ENCODE measurements at regions not wholly inside any gene's neighbourhood (a gene's known extent, or its start where the extent isn't known, plus 50 kb on each side); places are given as distances from the start of the nearest gene placed in this dataset.

DNA sequence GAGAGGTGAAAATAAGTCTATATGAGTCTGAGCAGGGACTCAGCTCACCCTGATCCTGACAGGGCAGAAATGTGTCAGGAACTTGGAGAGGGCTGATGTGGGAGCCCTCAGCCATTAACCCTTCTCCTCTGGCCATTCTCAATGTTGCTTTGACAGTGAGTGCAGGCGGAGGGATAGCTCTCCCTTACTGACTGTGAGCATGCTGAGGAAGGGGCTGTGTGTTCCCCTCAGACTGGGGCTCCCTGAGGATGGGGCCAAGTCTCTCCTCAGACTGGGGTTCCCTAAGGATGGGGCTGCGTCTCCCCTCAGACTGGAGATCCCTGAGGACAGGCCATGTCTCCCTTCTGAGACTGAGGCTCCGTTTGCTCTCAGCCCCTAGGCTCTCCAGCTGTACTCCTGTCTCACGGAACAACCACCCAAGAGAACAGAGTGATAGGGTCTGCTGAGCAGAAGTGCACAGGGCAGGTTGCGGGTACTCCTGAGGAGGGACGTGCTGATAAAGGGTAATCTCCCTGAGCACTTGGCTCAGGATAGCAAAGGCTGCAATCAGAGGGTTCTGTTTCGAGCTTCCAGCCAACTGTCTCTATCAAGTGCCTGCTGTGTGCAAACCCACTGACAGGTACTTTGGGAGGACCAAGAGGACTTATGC is 141.0 kb downstream of the MRPL14 start (continued):
- TF ChIP-seq RREB1 (CRISPR knock-in tag; IDR thresholded peaks at IDR 0.05) (no peak), SMAD2 (IDR thresholded peaks at IDR 0.05; ENCODE audit: low read depth, low read length) (no peak), IRF2 (CRISPR knock-in tag; IDR thresholded peaks at IDR 0.05) (no peak), ZKSCAN8 (CRISPR knock-in tag; IDR thresholded peaks at IDR 0.05) (no peak; the same call in 1 of the 2 replicates), ASH1L (IDR thresholded peaks at IDR 0.05; ENCODE audit: borderline replicate concordance, low read depth, partially characterized antibody) (no peak), ZNF318 (IDR thresholded peaks at IDR 0.05; ENCODE audit: borderline replicate concordance in 1 of 2, low read depth in 1 of 2) (no peak), IRF9 (tag; IDR thresholded peaks at IDR 0.05) (no peak), ZNF695 (CRISPR knock-in tag; IDR thresholded peaks at IDR 0.05) (no peak), PKNOX1 (IDR thresholded peaks at IDR 0.05) (no peak), RHOXF2B (CRISPR knock-in tag; conservative IDR thresholded peaks at IDR 0.05) (no peak), SOX6 (IDR thresholded peaks at IDR 0.05) (peak; percentile 68; the same call in 1 of the 2 replicates), NUFIP1 (IDR thresholded peaks at IDR 0.05; ENCODE audit: partially characterized antibody) (no peak)

All from K562 (cell line).